ENCODE measurements at regions not wholly inside any gene's neighbourhood (a gene's known extent, or its start where the extent isn't known, plus 50 kb on each side); places are given as distances from the start of the nearest gene placed in this dataset.

- Histone ChIP-seq H3K4me3 (ENCODE audit: low read depth, low read length, poor library complexity, severe bottlenecking) (no peak overlapping the region), H4K20me1 (ENCODE audit: insufficient read depth, low read length) (no peaks in the 10 kb centered on the region), H3K9me3 (ENCODE audit: low read length) (no peaks in the 10 kb centered on the region), H3K79me2 (ENCODE audit: insufficient read depth, low read length) (no peaks in the 10 kb centered on the region), H3K4me2 (ENCODE audit: low read length) (no peak overlapping the region), H3K27ac (ENCODE audit: low read depth, low read length, poor library complexity, severe bottlenecking) (no peak overlapping the region), H2AFZ (ENCODE audit: low read length) (no peak overlapping the region), H3F3A (ENCODE audit: insufficient read depth, low read length) (no peaks in the 10 kb centered on the region), H3K27me3 (ENCODE audit: insufficient read depth, low read length) (no peaks in the 10 kb centered on the region), H3K4me1 (ENCODE audit: insufficient read depth, low read length, severe bottlenecking) (no peaks in the 10 kb centered on the region), H3K9me2 (ENCODE audit: low read depth, low read length) (no peaks in the 10 kb centered on the region), H3K36me3 (ENCODE audit: insufficient read depth, low read length) (no peaks in the 10 kb centered on the region), H3K9ac (ENCODE audit: low read length) (no peak overlapping the region)
- TF ChIP-seq CTCF (IDR thresholded peaks at IDR 0.05; ENCODE audit: low read length) (no peak), EZH2 (IDR thresholded peaks at IDR 0.05; ENCODE audit: borderline replicate concordance, low read length) (no peak)
Measured at GRCh38 chr1:72697410-72697809, 415.1 kb upstream of the NEGR1 start.

- TF ChIP-seq EZH2 (IDR thresholded peaks at IDR 0.05; ENCODE audit: borderline replicate concordance, low read length): no peak
- no peak for TF ChIP-seq CTCF (IDR thresholded peaks at IDR 0.05; ENCODE audit: low read length)
- no peaks in the 10 kb centered on the region for H3K27me3 ChIP-seq (ENCODE audit: insufficient read depth, low read length)
- H3K4me1 ChIP-seq (ENCODE audit: insufficient read depth, low read length, severe bottlenecking): no peaks in the 10 kb centered on the region
- H3K79me2 ChIP-seq (ENCODE audit: insufficient read depth, low read length): no peaks in the 10 kb centered on the region
- no peak overlapping the region for H3K27ac ChIP-seq (ENCODE audit: low read depth, low read length, poor library complexity, severe bottlenecking)
- peaks cover 6% of the 10 kb centered on the region; the same call in 1 of the 2 replicates for H3K9me3 ChIP-seq (ENCODE audit: low read length)
- H3K9me2 ChIP-seq (ENCODE audit: low read depth, low read length): no peaks in the 10 kb centered on the region
- H3K9ac ChIP-seq (ENCODE audit: low read length): no peak overlapping the region
- H4K20me1 ChIP-seq (ENCODE audit: insufficient read depth, low read length): no peaks in the 10 kb centered on the region
- no peaks in the 10 kb centered on the region for H3K36me3 ChIP-seq (ENCODE audit: insufficient read depth, low read length)
- no peak overlapping the region for H3K4me2 ChIP-seq (ENCODE audit: low read length)
- no peak overlapping the region for H3K4me3 ChIP-seq (ENCODE audit: low read depth, low read length, poor library complexity, severe bottlenecking)
- no peaks in the 10 kb centered on the region for H3F3A ChIP-seq (ENCODE audit: insufficient read depth, low read length)
- no peak overlapping the region for H2AFZ ChIP-seq (ENCODE audit: low read length)
Measured at GRCh38 chr1:72693899-72694298, 411.6 kb upstream of the NEGR1 start.

GRCh38 chr1:72693376-72693775 lies 411.0 kb upstream of the NEGR1 start:
- no peaks in the 10 kb centered on the region for H3K9me2 ChIP-seq (ENCODE audit: low read depth, low read length)
- no peaks in the 10 kb centered on the region for H3K27me3 ChIP-seq (ENCODE audit: insufficient read depth, low read length)
- H3K27ac ChIP-seq (ENCODE audit: low read depth, low read length, poor library complexity, severe bottlenecking): no peak overlapping the region
- peaks cover 6% of the 10 kb centered on the region; the same call in 1 of the 2 replicates for H3K9me3 ChIP-seq (ENCODE audit: low read length)
- no peaks in the 10 kb centered on the region for H3K4me1 ChIP-seq (ENCODE audit: insufficient read depth, low read length, severe bottlenecking)
- H3K79me2 ChIP-seq (ENCODE audit: insufficient read depth, low read length): no peaks in the 10 kb centered on the region
- TF ChIP-seq EZH2 (IDR thresholded peaks at IDR 0.05; ENCODE audit: borderline replicate concordance, low read length): no peak
- TF ChIP-seq CTCF (IDR thresholded peaks at IDR 0.05; ENCODE audit: low read length): no peak
- no peak overlapping the region for H3K4me2 ChIP-seq (ENCODE audit: low read length)
- no peak overlapping the region for H2AFZ ChIP-seq (ENCODE audit: low read length)
- H3K36me3 ChIP-seq (ENCODE audit: insufficient read depth, low read length): no peaks in the 10 kb centered on the region
- H3F3A ChIP-seq (ENCODE audit: insufficient read depth, low read length): no peaks in the 10 kb centered on the region
- no peak overlapping the region for H3K4me3 ChIP-seq (ENCODE audit: low read depth, low read length, poor library complexity, severe bottlenecking)
- H4K20me1 ChIP-seq (ENCODE audit: insufficient read depth, low read length): no peaks in the 10 kb centered on the region
- H3K9ac ChIP-seq (ENCODE audit: low read length): no peak overlapping the region

Data from OCI-LY1 (cell line).